ENCODE measurements at regions not wholly inside any gene's neighbourhood (a gene's known extent, or its start where the extent isn't known, plus 50 kb on each side); places are given as distances from the start of the nearest gene placed in this dataset.

DNA sequence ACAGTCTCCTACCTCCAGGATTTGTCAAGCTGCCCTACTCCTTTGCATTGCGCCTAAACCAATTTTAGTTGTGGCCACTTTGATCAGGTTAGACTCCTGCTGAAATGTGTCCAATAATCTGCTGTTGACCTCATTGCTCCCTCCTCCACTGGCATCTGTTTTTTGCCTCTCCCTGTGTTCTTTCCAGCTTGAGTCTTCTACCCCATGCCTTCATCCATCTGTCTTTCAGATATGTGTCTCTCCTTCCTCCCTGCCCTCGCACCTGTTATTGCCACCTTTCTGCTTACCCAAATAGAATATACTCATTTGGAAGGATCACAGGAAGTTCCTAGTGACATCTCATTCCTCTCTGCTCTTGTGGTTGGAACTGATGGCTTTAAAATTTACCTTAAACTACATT, 366.6 kb upstream of the CLNK start:
- no peak for TF ChIP-seq MAZ (IDR thresholded peaks at IDR 0.05; ENCODE audit: borderline replicate concordance, low read depth, low read length)
- TF ChIP-seq, protein P1, sequence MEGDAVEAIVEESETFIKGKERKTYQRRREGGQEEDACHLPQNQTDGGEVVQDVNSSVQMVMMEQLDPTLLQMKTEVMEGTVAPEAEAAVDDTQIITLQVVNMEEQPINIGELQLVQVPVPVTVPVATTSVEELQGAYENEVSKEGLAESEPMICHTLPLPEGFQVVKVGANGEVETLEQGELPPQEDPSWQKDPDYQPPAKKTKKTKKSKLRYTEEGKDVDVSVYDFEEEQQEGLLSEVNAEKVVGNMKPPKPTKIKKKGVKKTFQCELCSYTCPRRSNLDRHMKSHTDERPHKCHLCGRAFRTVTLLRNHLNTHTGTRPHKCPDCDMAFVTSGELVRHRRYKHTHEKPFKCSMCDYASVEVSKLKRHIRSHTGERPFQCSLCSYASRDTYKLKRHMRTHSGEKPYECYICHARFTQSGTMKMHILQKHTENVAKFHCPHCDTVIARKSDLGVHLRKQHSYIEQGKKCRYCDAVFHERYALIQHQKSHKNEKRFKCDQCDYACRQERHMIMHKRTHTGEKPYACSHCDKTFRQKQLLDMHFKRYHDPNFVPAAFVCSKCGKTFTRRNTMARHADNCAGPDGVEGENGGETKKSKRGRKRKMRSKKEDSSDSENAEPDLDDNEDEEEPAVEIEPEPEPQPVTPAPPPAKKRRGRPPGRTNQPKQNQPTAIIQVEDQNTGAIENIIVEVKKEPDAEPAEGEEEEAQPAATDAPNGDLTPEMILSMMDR (conservative IDR thresholded peaks at IDR 0.05; ENCODE audit: low read depth, low read length) = no peak
- TF ChIP-seq CEBPB (IDR thresholded peaks at IDR 0.05; ENCODE audit: low read depth, low read length) = no peak
- TF ChIP-seq, protein P2, sequence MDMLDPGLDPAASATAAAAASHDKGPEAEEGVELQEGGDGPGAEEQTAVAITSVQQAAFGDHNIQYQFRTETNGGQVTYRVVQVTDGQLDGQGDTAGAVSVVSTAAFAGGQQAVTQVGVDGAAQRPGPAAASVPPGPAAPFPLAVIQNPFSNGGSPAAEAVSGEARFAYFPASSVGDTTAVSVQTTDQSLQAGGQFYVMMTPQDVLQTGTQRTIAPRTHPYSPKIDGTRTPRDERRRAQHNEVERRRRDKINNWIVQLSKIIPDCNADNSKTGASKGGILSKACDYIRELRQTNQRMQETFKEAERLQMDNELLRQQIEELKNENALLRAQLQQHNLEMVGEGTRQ (IDR thresholded peaks at IDR 0.05; ENCODE audit: low read depth, low read length) = no peak
- TF ChIP-seq POLR2A (IDR thresholded peaks at IDR 0.05; ENCODE audit: low read depth, low read length) = no peak
- no peak for TF ChIP-seq RAD21 (IDR thresholded peaks at IDR 0.05; ENCODE audit: low read length)
- no peak for TF ChIP-seq SMC3 (IDR thresholded peaks at IDR 0.05; ENCODE audit: low read depth, low read length)
- TF ChIP-seq MXI1 (IDR thresholded peaks at IDR 0.05; ENCODE audit: borderline replicate concordance, low read depth, low read length) = no peak
- no peak for TF ChIP-seq MAFK (IDR thresholded peaks at IDR 0.05; ENCODE audit: low read depth, low read length)
- no peak for TF ChIP-seq CHD1 (IDR thresholded peaks at IDR 0.05; ENCODE audit: low read depth, low read length)

All from IMR-90 (cell line).